Urothelium cell line (cell line): ENCODE measurements at regions not wholly inside any gene's neighbourhood (a gene's known extent, or its start where the extent isn't known, plus 50 kb on each side); places are given as distances from the start of the nearest gene placed in this dataset.

Source experiments
- DNase-seq: peaks from one replicate; pipeline ENCODE4 v3.0.0; 2011; ENCODE audit warnings: low spot score, mixed read lengths
- FAIRE-seq: peaks from 2 replicates; lab custom pipeline; 2011; peaks lifted over from hg19 to GRCh38; lab: Jason Lieb, UNC

GRCh38 chr11:97786961-97787360 is 1233.8 kb upstream of the CNTN5 start:
- DNase-seq (no peak), FAIRE-seq (no peak)

- no peak for FAIRE-seq
- DNase-seq = no peak
Observed at GRCh38 chr11:97794876-97795275, 1225.9 kb upstream of the CNTN5 start.

- no peak for DNase-seq
- no peak for FAIRE-seq
Observed at GRCh38 chr11:97800891-97801290, 1219.9 kb upstream of the CNTN5 start.

- DNase-seq (no peak), FAIRE-seq (no peak)
Observed at GRCh38 chr11:97814325-97814959, 1206.3 kb upstream of the CNTN5 start.

GRCh38 chr11:97815667-97816066 is 1205.1 kb upstream of the CNTN5 start:
- DNase-seq (no peak), FAIRE-seq (no peak)

- DNase-seq (no peak), FAIRE-seq (no peak)
Observed at GRCh38 chr11:97832451-97832850, 1188.3 kb upstream of the CNTN5 start.

- FAIRE-seq = no peak
Observed at GRCh38 chr11:97833412-97833811, 1187.3 kb upstream of the CNTN5 start.

GRCh38 chr11:97844016-97844415 is 1176.7 kb upstream of the CNTN5 start:
- no peak for FAIRE-seq
- no peak for DNase-seq

More at GRCh38 chr11:97833412-97833811, 1187.3 kb upstream of the CNTN5 start:
- DNase-seq = no peak

- FAIRE-seq (no peak), DNase-seq (no peak)
Observed at GRCh38 chr11:97847730-97848129, 1173.0 kb upstream of the CNTN5 start.

- DNase-seq (no peak), FAIRE-seq (no peak)
Observed at GRCh38 chr11:97850701-97851100, 1170.0 kb upstream of the CNTN5 start.

- FAIRE-seq = no peak
- no peak for DNase-seq
Observed at GRCh38 chr11:97854357-97854756, 1166.4 kb upstream of the CNTN5 start.

- DNase-seq = no peak
- FAIRE-seq = no peak
Observed at GRCh38 chr11:97854877-97855276, 1165.9 kb upstream of the CNTN5 start.

GRCh38 chr11:97856666-97857065 is 1164.1 kb upstream of the CNTN5 start:
- FAIRE-seq (no peak), DNase-seq (no peak)

GRCh38 chr11:97860237-97860636 is 1160.5 kb upstream of the CNTN5 start:
- no peak for FAIRE-seq
- no peak for DNase-seq

GRCh38 chr11:97862021-97862420 is 1158.7 kb upstream of the CNTN5 start:
- DNase-seq (no peak), FAIRE-seq (no peak)

- FAIRE-seq (no peak), DNase-seq (no peak)
Observed at GRCh38 chr11:97865424-97866012, 1155.2 kb upstream of the CNTN5 start.

GRCh38 chr11:97871816-97872215 is 1148.9 kb upstream of the CNTN5 start:
- DNase-seq (no peak), FAIRE-seq (no peak)

- FAIRE-seq (no peak), DNase-seq (no peak)
Observed at GRCh38 chr11:97880209-97880608, 1140.5 kb upstream of the CNTN5 start.

- DNase-seq (no peak), FAIRE-seq (no peak)
Observed at GRCh38 chr11:97883086-97883485, 1137.7 kb upstream of the CNTN5 start.

- FAIRE-seq (no peak), DNase-seq (no peak)
Observed at GRCh38 chr11:97888641-97889040, 1132.1 kb upstream of the CNTN5 start.

- DNase-seq (no peak), FAIRE-seq (no peak)
Observed at GRCh38 chr11:97890466-97890865, 1130.3 kb upstream of the CNTN5 start.

GRCh38 chr11:97893612-97894011 is 1127.1 kb upstream of the CNTN5 start:
- DNase-seq = no peak
- FAIRE-seq = no peak

GRCh38 chr11:97894978-97895377 is 1125.8 kb upstream of the CNTN5 start:
- FAIRE-seq (no peak), DNase-seq (no peak)
